Smooth muscle cell (in vitro differentiated cells): ENCODE measurements at regions not wholly inside any gene's neighbourhood (a gene's known extent, or its start where the extent isn't known, plus 50 kb on each side); places are given as distances from the start of the nearest gene placed in this dataset.

Experiments used
- DNase-seq: peaks from one replicate; lab custom pipeline; 2025; ENCODE audit not compliant: unreplicated experiment; lab: John Stamatoyannopoulos, UW
- H2AFZ ChIP-seq: fragments of 200-600 bp; sonication (generic); 2 replicates; pipeline ENCODE4 v1.6.0; 2016; ENCODE audit warnings: antibody characterized with exemption, low read depth, mild to moderate bottlenecking
- H3F3A ChIP-seq: fragments of 200-600 bp; sonication (generic); 2 replicates; pipeline ENCODE4 v1.6.0; 2017; ENCODE audit warnings: antibody characterized with exemption, low read depth
- H3K27ac ChIP-seq: fragments of 200-600 bp; sonication (generic); 2 replicates; pipeline ENCODE4 v1.5.1; 2016; ENCODE audit warnings: low read depth, mild to moderate bottlenecking
- H3K27me3 ChIP-seq: fragments of 200-600 bp; sonication (generic); 2 replicates; pipeline ENCODE4 v1.6.1; 2016; ENCODE audit warnings: low read depth, mild to moderate bottlenecking
- H3K36me3 ChIP-seq: fragments of 200-600 bp; sonication (generic); 2 replicates; pipeline ENCODE4 v1.5.1; 2016; ENCODE audit warnings: low read depth
- H3K4me1 ChIP-seq: fragments of 200-600 bp; sonication (generic); 2 replicates; pipeline ENCODE4 v1.5.1; 2016; ENCODE audit warnings: low read depth
- H3K4me2 ChIP-seq: fragments of 200-600 bp; sonication (generic); 2 replicates; pipeline ENCODE4 v1.6.0; 2016; ENCODE audit warnings: mild to moderate bottlenecking
- H3K4me3 ChIP-seq: fragments of 200-600 bp; sonication (generic); 2 replicates; pipeline ENCODE4 v1.5.1; 2016; ENCODE audit warnings: mild to moderate bottlenecking
- H3K79me2 ChIP-seq: fragments of 200-600 bp; sonication (generic); 2 replicates; pipeline ENCODE4 v1.6.0; 2016; ENCODE audit warnings: low read depth, mild to moderate bottlenecking
- H3K9ac ChIP-seq: fragments of 200-600 bp; sonication (generic); 2 replicates; pipeline ENCODE4 v1.6.0; 2016; ENCODE audit warnings: low read depth
- H3K9me3 ChIP-seq: fragments of 200-600 bp; sonication (generic); replicated peaks from 2 replicates; pipeline ENCODE4 v1.5.1; 2016; ENCODE audit warnings: low read depth
- H4K20me1 ChIP-seq: fragments of 200-600 bp; sonication (generic); 2 replicates; pipeline ENCODE4 v1.6.0; 2016; ENCODE audit warnings: low read depth
- WGBS: methylation state at CpG from one replicate; pipeline ENCODE4 v1.1.7; 2016; ENCODE audit warnings: low lambda C conversion rate; 5-methylcytosine and 5-hydroxymethylcytosine counted together
- TF ChIP-seq, protein P1 (sequence below): fragments of 200-600 bp; sonication (generic); IDR thresholded peaks from 2 replicates; pipeline ENCODE4 v1.5.1; 2017; ENCODE audit warnings: borderline replicate concordance, mild to moderate bottlenecking, antibody characterized with exemption; ENCODE audit not compliant: insufficient read depth, poor library complexity, severe bottlenecking

DNA sequence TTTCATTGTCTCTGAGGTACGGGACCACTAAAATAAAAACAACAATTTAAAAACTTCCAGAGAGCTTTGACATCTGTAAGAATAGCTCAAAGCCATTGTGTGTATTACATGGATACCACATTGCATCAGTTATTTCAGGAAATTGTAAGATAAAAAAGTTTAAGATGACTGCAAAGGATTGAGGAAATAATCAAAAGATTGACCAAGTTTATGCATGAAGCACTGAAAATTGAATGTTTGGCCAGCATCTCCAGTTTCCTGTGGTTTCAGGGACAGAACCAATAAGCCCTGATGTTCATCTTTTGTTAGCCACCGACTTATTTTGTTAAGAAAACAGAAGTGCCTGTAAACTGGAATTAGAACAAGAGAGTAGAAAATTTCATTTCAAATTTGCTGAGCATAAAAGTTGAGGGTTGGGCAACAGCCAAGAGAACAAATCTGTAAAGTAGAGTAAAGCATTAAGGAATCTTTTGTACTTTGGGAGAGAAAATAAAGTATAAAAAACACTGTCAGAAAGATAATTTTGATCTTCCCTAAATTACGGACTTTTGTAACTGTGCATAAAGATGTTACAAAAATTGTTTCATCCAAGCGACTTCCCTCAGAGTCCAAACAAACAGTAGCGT lies 211.5 kb upstream of the P2RY1 start:
- H3K4me1 ChIP-seq: no peaks in the 10 kb centered on the region
- H3K27me3 ChIP-seq: no peaks in the 10 kb centered on the region
- peaks cover 11% of the 10 kb centered on the region for H3F3A ChIP-seq
- H3K27ac ChIP-seq: peak overlapping the region; percentile 29
- no peaks in the 10 kb centered on the region for H3K79me2 ChIP-seq
- H3K36me3 ChIP-seq: no peaks in the 10 kb centered on the region
- 90% methylated on average over 5 of the region's 5 CpGs for WGBS
- no peak overlapping the region for H3K4me2 ChIP-seq
- no peak for DNase-seq
- H3K9ac ChIP-seq: no peak overlapping the region
- no peaks in the 10 kb centered on the region for H4K20me1 ChIP-seq
- H2AFZ ChIP-seq: no peak overlapping the region
- TF ChIP-seq, protein P1, sequence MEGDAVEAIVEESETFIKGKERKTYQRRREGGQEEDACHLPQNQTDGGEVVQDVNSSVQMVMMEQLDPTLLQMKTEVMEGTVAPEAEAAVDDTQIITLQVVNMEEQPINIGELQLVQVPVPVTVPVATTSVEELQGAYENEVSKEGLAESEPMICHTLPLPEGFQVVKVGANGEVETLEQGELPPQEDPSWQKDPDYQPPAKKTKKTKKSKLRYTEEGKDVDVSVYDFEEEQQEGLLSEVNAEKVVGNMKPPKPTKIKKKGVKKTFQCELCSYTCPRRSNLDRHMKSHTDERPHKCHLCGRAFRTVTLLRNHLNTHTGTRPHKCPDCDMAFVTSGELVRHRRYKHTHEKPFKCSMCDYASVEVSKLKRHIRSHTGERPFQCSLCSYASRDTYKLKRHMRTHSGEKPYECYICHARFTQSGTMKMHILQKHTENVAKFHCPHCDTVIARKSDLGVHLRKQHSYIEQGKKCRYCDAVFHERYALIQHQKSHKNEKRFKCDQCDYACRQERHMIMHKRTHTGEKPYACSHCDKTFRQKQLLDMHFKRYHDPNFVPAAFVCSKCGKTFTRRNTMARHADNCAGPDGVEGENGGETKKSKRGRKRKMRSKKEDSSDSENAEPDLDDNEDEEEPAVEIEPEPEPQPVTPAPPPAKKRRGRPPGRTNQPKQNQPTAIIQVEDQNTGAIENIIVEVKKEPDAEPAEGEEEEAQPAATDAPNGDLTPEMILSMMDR: no peak
- no peaks in the 10 kb centered on the region for H3K9me3 ChIP-seq
- H3K4me3 ChIP-seq: no peak overlapping the region

DNA sequence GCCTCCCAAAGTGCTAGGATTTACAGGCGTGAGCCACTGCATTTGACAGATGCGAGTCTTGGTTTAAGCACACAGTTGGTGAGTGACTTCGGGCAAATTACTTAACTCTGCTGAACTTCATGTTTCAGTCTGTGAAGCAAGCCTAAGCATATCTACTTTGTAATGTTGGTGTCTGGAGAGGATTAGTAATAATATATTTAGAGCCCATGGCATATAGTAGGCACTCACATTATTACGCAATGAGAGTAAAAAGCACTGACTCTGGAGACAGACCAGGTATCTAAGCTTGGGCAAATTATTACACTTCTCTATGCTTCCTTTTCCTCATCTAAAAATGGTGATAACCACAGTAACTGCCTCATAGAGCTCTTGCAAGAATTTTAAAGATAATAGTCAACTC lies 208.7 kb upstream of the P2RY1 start:
- Histone ChIP-seq H3K36me3 (no peaks in the 10 kb centered on the region), H3K9ac (no peak overlapping the region), H3K4me1 (no peaks in the 10 kb centered on the region), H2AFZ (no peak overlapping the region), H3K27me3 (no peaks in the 10 kb centered on the region), H3K27ac (no peak overlapping the region), H3K4me3 (no peak overlapping the region), H3K4me2 (no peak overlapping the region), H3K9me3 (no peaks in the 10 kb centered on the region), H3K79me2 (no peaks in the 10 kb centered on the region), H3F3A (peaks cover 11% of the 10 kb centered on the region), H4K20me1 (no peaks in the 10 kb centered on the region)
- no peak for DNase-seq
- TF ChIP-seq, protein P1: no peak
- WGBS: 28% methylated on average over 4 of the region's 4 CpGs

DNA sequence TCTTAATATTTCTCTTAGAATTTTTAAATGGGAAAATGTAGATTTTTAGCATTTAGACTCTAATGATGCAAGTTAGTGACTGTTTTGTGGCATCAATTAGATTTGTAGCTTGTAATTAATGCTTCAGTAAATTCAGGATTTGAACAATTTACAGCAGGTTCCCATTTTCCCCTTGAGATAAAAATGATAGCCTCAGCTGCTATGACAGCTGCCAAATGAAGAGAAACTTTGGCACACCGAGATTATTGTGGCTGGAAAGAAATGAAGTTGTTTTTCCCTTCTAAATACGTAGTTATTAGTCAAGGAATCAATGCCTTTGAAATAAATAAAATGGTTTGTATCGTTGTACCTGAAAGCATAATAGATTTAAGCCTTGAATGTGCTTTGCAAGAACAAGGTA lies 206.4 kb upstream of the P2RY1 start:
- TF ChIP-seq, protein P1: no peak
- 82% methylated on average over 3 of the region's 3 CpGs for WGBS
- H2AFZ ChIP-seq: no peak overlapping the region
- no peaks in the 10 kb centered on the region for H3F3A ChIP-seq
- DNase-seq: no peak
- no peaks in the 10 kb centered on the region for H3K4me1 ChIP-seq
- no peak overlapping the region for H3K4me2 ChIP-seq
- no peaks in the 10 kb centered on the region for H4K20me1 ChIP-seq
- no peak overlapping the region for H3K9ac ChIP-seq
- H3K27ac ChIP-seq: no peak overlapping the region
- no peak overlapping the region for H3K4me3 ChIP-seq
- H3K27me3 ChIP-seq: no peaks in the 10 kb centered on the region
- no peaks in the 10 kb centered on the region for H3K36me3 ChIP-seq
- no peaks in the 10 kb centered on the region for H3K9me3 ChIP-seq
- no peaks in the 10 kb centered on the region for H3K79me2 ChIP-seq

DNA sequence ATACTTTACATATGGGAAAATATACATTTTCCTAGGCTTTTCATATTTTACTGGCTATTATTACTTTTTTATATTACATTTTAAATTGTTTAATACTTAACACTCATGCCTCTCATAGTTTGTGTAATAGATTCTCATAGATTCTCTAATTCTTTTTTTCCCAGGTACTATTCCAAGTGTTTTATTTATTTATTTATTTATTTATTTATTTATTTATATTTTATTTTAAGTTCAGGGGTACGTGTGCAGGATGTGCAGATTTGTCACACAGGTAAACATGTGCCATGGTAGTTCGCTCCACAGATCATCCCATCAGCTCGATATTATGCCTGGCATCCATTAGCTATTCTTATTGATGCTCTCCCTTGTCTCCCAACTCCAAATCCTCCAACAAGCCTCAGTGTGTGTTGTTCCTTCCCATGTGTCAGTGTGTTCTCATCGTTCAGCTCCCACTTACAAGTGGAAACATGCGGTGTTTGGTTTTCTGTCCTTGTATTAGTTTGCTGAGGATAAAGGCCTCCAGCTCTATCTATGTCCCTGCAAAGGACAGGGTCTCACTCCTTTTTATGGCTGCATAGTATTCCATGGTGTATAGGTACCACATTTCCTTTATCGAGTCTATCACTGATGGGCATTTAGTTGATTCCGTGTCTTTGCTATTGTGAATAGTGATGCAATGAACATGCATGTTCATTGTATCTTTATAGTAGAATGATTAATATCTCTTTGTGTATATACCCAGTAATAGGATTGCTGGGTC lies 205.4 kb upstream of the P2RY1 start:
- Histone ChIP-seq H2AFZ (no peak overlapping the region), H3K36me3 (no peaks in the 10 kb centered on the region), H4K20me1 (no peaks in the 10 kb centered on the region), H3K27ac (no peak overlapping the region), H3K4me1 (no peaks in the 10 kb centered on the region), H3F3A (no peaks in the 10 kb centered on the region), H3K9me3 (no peaks in the 10 kb centered on the region), H3K79me2 (no peaks in the 10 kb centered on the region), H3K4me2 (no peak overlapping the region), H3K27me3 (no peaks in the 10 kb centered on the region), H3K9ac (no peak overlapping the region), H3K4me3 (no peak overlapping the region)
- WGBS: 97% methylated on average over 7 of the region's 7 CpGs
- DNase-seq: no peak
- TF ChIP-seq, protein P1: no peak
